GM13976 (cell line): ENCODE measurements at regions not wholly inside any gene's neighbourhood (a gene's known extent, or its start where the extent isn't known, plus 50 kb on each side); places are given as distances from the start of the nearest gene placed in this dataset.
"Not testable (repeated sequence)": the region's sequence is repeated elsewhere in the genome, so short reads cannot be mapped to it uniquely, and the experiment has no call there.

Experiments used
- DNase-seq: peaks from one replicate; pipeline ENCODE4 v3.0.0; 2012; ENCODE audit warnings: low spot score
- in situ Hi-C: fragments of 300-500 bp; cut with MboI; formaldehyde crosslinking; loops from one replicate; pipeline ENCODE4 v1.12.0; 2022; ENCODE audit warnings: low sequenced_read_pairs, mixed read lengths, inconsistent platforms; ENCODE audit not compliant: unreplicated experiment
- TF ChIP-seq, protein P1 (sequence below): IDR thresholded peaks from 2 replicates; pipeline ENCODE4 v1.5.1; 2012; ENCODE audit warnings: borderline replicate concordance, mild to moderate bottlenecking; ENCODE audit not compliant: insufficient read depth; ENCODE audit errors: extremely low read depth, missing control alignments, control extremely low read depth

DNA sequence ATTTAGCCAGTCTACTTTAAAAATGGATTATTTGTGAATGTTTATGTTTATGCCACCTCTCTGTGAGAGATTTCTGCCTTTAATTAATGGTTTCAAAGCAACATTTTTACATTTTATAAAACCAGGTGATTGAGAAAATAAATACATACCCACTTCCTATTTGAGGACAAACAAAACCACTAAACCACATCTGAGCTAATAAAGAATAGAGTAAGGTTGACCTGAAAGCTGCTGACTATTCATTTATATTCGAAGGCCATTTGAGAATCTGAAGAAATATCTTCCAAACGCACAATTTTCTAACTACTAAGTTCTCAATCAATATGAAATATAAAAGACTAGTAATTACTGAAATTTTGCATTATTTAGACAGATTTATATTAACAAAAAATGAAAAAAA is 705.1 kb downstream of the XPNPEP1 start:
- DNase-seq: no peak
- in situ Hi-C loops: no loop called here
- TF ChIP-seq, protein P1, sequence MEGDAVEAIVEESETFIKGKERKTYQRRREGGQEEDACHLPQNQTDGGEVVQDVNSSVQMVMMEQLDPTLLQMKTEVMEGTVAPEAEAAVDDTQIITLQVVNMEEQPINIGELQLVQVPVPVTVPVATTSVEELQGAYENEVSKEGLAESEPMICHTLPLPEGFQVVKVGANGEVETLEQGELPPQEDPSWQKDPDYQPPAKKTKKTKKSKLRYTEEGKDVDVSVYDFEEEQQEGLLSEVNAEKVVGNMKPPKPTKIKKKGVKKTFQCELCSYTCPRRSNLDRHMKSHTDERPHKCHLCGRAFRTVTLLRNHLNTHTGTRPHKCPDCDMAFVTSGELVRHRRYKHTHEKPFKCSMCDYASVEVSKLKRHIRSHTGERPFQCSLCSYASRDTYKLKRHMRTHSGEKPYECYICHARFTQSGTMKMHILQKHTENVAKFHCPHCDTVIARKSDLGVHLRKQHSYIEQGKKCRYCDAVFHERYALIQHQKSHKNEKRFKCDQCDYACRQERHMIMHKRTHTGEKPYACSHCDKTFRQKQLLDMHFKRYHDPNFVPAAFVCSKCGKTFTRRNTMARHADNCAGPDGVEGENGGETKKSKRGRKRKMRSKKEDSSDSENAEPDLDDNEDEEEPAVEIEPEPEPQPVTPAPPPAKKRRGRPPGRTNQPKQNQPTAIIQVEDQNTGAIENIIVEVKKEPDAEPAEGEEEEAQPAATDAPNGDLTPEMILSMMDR: no peak

DNA sequence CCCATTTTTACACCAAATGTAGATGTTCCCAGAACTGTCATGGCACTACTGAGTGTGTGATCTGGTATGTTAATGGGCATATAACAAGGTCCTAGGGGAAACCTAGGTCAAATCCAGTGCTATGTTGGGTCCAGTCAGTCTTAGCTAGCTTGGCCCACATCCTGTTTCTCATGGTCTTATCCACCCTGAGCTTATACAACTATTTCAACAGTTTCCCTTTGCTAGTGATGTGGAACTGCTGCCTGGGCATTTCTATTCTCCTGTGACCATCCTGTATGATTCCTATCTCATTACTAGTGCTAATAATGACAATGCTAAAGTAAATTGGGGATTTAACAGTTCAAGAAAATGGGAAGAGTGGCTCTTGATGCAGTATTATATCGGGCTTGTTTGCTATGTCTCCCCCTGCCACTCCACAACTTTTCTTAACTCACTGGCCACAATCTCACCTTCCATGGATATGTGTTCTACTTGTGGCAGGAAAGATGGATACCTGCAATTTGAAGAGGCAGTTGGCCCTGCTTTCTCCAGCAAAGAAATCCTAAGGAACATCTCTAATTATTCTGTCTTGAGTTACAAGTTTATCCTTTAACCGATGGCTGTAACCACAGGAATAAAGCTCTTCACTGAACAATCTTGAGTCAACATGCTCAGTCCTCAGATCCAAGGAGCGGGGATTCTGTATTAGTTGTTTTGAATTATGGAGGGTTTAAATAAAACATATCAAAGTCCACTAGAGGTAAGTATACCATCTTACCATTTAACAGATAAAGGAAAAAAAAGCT is 707.8 kb downstream of the XPNPEP1 start:
- DNase-seq: no peak
- in situ Hi-C loops: no loop called here
- TF ChIP-seq, protein P1: no peak

DNA sequence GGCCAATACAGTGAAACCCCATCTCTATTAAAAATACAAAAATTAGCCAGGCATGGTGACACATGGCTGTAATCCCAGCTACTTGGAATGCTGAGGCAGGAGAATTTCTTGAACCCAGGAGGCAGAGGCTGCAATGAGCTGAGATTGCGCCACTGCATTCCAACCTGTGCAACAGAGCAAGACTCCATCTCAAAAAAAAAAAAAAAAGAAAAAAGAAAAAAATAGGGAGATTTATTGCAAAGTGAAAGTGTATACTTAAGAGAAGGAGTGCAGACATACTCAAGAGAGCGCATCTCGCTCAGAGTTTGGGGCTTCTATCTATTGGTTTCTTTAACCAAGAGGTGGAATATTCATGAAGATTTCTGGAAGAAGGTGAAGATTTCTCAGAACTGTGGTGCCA is 708.4 kb downstream of the XPNPEP1 start:
- in situ Hi-C loops, DNase-seq: not testable (repeated sequence)

DNA sequence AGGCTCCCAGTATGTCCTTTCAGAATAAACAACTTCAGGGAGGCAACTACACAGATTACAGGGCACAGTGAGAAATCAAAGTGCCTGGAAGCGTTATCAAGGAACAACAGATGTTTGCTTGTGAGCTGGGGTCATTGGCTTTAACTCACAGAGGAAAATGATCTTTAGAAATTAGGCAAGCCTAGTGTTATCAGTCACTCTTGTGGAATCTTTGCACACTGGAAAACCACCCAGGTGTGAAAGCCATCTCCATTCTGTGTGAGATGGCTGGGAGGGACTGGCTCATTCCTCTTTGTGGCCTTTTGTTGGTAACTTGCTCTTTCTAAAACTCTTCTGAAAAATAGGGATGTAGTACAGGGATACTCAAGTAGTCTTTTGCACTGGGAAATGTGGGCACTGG is 716.0 kb downstream of the XPNPEP1 start:
- DNase-seq: no peak
- TF ChIP-seq, protein P1: no peak
- in situ Hi-C loops: no loop called here

DNA sequence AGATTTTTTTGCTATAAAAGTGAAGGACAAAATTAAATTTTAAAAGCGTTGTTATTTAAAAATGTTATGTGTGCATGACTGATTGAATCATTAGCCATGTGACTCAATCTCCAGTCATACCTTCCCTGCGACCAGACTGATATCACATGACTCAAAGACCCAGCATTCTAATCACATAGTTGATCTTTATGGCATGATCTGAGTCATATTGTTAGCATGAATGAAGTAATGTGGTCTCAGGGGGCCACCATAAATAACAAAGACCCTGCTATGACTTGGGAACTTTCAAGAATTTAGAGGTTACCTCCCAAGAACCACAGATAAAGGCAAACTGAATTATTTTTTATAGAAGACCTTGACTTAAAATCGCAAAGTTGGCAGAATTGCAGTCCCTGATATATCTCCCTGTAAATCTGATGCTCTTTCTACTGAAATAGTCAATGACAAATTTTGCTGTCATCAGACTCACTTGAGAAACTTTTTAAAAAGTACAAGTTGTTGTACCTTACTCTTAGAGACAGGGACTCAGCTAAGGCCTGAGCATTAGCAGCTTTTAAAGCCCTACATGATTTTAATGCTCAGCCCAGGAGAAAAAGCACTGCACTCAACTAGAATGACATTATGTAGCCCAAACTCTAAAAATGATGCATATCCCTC is 717.3 kb downstream of the XPNPEP1 start:
- in situ Hi-C loops: no loop called here
- no peak for DNase-seq
- TF ChIP-seq, protein P1: no peak

DNA sequence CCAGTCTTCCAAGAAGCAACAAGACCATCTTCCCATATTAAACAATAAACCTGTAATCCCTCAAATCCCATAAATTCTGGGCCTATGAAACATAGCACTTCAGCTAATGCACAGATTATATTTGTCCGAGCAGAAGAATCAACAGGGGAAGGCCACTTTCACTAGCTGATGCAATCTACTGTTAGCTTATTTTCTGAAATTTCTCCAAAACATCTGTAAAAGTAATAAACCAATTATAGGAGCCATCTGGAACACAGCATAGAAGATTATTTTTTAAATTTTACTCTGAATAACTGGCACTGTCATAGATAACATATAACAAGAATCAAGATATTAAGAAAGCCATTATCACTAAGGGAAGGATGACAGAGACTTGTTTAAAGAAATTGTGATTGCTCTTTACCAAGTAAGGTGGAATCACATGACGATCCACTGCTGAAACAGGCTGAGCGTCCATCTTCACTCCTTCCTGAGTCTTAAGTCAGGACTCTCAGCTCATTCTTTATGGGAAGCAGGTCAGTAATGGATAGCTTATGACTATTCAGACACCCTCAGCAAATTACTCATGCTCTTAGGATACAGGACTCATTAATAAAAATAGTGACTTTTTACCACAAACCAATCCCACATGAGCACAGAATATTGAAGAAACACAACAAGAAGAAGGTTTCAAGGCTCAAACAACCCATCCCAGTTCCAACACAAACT is 719.5 kb downstream of the XPNPEP1 start:
- TF ChIP-seq, protein P1: no peak
- in situ Hi-C loops: no loop called here
- no peak for DNase-seq

DNA sequence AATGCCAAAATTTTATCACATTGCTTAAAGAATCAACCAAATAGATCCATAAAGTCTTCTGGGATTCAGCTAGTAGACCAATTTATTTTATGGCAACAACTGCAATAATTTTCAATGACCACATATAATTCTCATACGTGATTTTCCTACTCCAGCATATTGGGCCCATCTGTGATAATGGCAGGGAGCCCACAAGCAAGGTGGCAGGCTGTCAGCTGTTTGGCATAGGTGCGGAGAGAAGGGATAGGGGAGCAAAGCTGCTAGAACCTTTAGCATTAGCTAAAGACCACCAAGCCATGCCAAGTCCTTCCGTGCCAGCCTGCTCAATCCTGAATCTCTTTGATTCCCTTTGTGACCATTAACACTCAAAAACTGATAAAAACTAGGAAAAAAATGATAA is 721.2 kb downstream of the XPNPEP1 start:
- no peak for DNase-seq
- in situ Hi-C loops: no loop called here
- TF ChIP-seq, protein P1: no peak
